Fibroblast of lung (primary cell): ENCODE measurements at regions not wholly inside any gene's neighbourhood (a gene's known extent, or its start where the extent isn't known, plus 50 kb on each side); places are given as distances from the start of the nearest gene placed in this dataset.
"Not testable (repeated sequence)": the region's sequence is repeated elsewhere in the genome, so short reads cannot be mapped to it uniquely, and the experiment has no call there.

ENCODE experiments used
- DNase-seq, 2 donors: peaks; one replicate each; pipeline versions ENCODE4 v3.0.0 to v3.0.0-alpha.2; 2010; ENCODE audit warnings: low read depth in 2 of 2
- H2AFZ ChIP-seq: 2 replicates; pipeline ENCODE4 v1.5.1; 2012; ENCODE audit warnings: low read length, control low read depth, inconsistent platforms
- H3K27ac ChIP-seq: 2 replicates; pipeline ENCODE4 v1.5.1; 2011; ENCODE audit warnings: low read length, control low read depth; ENCODE audit not compliant: insufficient read depth
- H3K27me3 ChIP-seq: 2 replicates; pipeline ENCODE4 v1.5.1; 2011; ENCODE audit warnings: mild to moderate bottlenecking, low read length; ENCODE audit not compliant: control insufficient read depth, insufficient read depth
- H3K36me3 ChIP-seq: 2 replicates; pipeline ENCODE4 v1.5.1; 2011; ENCODE audit warnings: low read length; ENCODE audit not compliant: control insufficient read depth, insufficient read depth
- H3K4me1 ChIP-seq: 2 replicates; pipeline ENCODE4 v1.5.1; 2011; ENCODE audit warnings: low read length; ENCODE audit not compliant: control insufficient read depth, insufficient read depth; ENCODE audit errors: extremely low read depth
- H3K4me2 ChIP-seq: 2 replicates; pipeline ENCODE4 v1.5.1; 2011; ENCODE audit warnings: low read length, control low read depth; ENCODE audit not compliant: insufficient read depth; ENCODE audit errors: extremely low read depth
- H3K4me3 ChIP-seq, 4 experiments: fragments of 200-600 bp in 1 of 4; sonication (generic) in 1 of 4; replicated peaks in 1 of 4; 2 replicates each; pipeline ENCODE4 v1.5.1; 2011 to 2016; ENCODE audit warnings: low read length in 4 of 4, low read depth in 3 of 4, mild to moderate bottlenecking in 3 of 4, control low read depth in 2 of 4, inconsistent platforms in 1 of 4, mixed read lengths in 1 of 4; ENCODE audit not compliant: insufficient read depth in 1 of 4; ENCODE audit errors: control extremely low read depth in 1 of 4
- H3K79me2 ChIP-seq: 2 replicates; pipeline ENCODE4 v1.5.1; 2012; ENCODE audit warnings: mild to moderate bottlenecking, low read length, inconsistent platforms; ENCODE audit not compliant: control insufficient read depth, insufficient read depth
- H3K9ac ChIP-seq: 2 replicates; pipeline ENCODE4 v1.5.1; 2011; ENCODE audit warnings: mild to moderate bottlenecking, low read length, control low read depth; ENCODE audit not compliant: insufficient read depth
- H3K9me3 ChIP-seq: 2 replicates; pipeline ENCODE4 v1.5.1; 2012; ENCODE audit warnings: low read depth, low read length; ENCODE audit not compliant: control insufficient read depth, insufficient read depth
- H4K20me1 ChIP-seq: 2 replicates; pipeline ENCODE4 v1.5.1; 2011; ENCODE audit warnings: low read length; ENCODE audit not compliant: control insufficient read depth, insufficient read depth; ENCODE audit errors: extremely low read depth
- EZH2 ChIP-seq: IDR thresholded peaks from 2 replicates; pipeline ENCODE4 v1.5.1; 2012; ENCODE audit warnings: low read length, control low read depth, mild to moderate bottlenecking; ENCODE audit errors: missing control alignments
- TF ChIP-seq, protein P1 (sequence below), 2 donors: IDR thresholded peaks in 1 of 2; conservative IDR thresholded peaks in 1 of 2; 1 replicate in 1 of 2; 2 replicates in 1 of 2; pipeline ENCODE4 v1.5.1; 2011 to 2012; ENCODE audit warnings: low read length in 2 of 2, control low read depth in 1 of 2, inconsistent platforms in 1 of 2, low read depth in 1 of 2, mild to moderate bottlenecking in 1 of 2

DNA sequence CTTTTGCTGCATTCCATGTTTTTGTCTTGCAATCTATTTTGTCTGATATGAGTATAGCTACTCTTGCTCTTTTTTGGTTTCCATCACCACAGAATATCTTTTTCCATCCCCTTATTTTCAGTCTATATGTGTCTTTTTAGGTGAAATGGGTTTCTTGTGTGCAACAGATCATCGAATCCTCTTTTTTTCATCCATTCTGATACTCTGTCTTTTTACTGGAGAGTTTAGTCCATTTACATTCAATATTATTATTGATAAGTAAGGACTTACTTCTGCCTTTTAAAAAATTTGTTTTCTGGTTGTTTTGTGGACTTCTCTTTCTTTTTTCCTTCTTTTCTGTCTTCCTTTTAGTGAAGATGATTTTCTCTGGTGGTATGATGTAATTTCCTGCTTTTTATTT, 64.6 kb upstream of the CD55 start:
- Histone ChIP-seq H3K36me3 (no peaks in the 10 kb centered on the region), H3K9ac (no peak overlapping the region), H3K9me3 (no peaks in the 10 kb centered on the region), H3K79me2 (no peaks in the 10 kb centered on the region), H3K4me1 (no peaks in the 10 kb centered on the region), H2AFZ (no peak overlapping the region), H4K20me1 (no peaks in the 10 kb centered on the region), H3K4me3 (no peak overlapping the region), H3K27me3 (no peaks in the 10 kb centered on the region), H3K27ac (no peak overlapping the region), H3K4me2 (no peak overlapping the region)
- DNase-seq = no peak
- TF ChIP-seq EZH2 = no peak
- TF ChIP-seq, protein P1, sequence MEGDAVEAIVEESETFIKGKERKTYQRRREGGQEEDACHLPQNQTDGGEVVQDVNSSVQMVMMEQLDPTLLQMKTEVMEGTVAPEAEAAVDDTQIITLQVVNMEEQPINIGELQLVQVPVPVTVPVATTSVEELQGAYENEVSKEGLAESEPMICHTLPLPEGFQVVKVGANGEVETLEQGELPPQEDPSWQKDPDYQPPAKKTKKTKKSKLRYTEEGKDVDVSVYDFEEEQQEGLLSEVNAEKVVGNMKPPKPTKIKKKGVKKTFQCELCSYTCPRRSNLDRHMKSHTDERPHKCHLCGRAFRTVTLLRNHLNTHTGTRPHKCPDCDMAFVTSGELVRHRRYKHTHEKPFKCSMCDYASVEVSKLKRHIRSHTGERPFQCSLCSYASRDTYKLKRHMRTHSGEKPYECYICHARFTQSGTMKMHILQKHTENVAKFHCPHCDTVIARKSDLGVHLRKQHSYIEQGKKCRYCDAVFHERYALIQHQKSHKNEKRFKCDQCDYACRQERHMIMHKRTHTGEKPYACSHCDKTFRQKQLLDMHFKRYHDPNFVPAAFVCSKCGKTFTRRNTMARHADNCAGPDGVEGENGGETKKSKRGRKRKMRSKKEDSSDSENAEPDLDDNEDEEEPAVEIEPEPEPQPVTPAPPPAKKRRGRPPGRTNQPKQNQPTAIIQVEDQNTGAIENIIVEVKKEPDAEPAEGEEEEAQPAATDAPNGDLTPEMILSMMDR (conservative IDR thresholded peaks at IDR 0.05 in 1 of 2, IDR thresholded peaks at IDR 0.05 in 1 of 2; ENCODE audit: low read depth in 1 of 2, low read length in 2 of 2) = no peak

DNA sequence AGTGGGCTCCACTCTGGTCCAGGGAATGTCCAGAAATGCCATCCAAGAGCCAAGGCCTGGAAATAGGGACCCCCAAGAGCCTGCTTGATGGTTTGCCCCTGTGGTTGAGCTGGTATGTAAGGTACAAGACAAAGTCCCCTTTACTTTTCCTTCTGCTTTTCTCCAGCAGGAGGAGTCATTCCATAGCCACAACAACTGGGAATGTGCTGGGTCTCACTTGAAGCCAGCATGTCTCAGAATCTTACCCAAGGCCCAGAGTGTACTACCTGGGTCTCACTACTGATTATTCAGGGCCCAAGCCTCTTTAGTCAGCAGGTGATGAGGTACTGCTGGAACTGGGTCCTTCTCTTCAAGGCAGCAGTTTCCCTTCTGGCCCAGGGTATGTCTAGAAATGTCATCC, 62.1 kb upstream of the CD55 start:
- Histone ChIP-seq H3K79me2 (no peaks in the 10 kb centered on the region), H3K9ac (no peak overlapping the region), H2AFZ (no peak overlapping the region), H3K27me3 (no peaks in the 10 kb centered on the region), H3K36me3 (no peaks in the 10 kb centered on the region), H3K4me2 (no peak overlapping the region), H3K4me3 (no peak overlapping the region), H3K4me1 (no peaks in the 10 kb centered on the region), H4K20me1 (no peaks in the 10 kb centered on the region), H3K27ac (no peak overlapping the region), H3K9me3 (no peaks in the 10 kb centered on the region)
- TF ChIP-seq EZH2 = no peak
- TF ChIP-seq, protein P1 (conservative IDR thresholded peaks at IDR 0.05 in 1 of 2, IDR thresholded peaks at IDR 0.05 in 1 of 2; ENCODE audit: low read depth in 1 of 2, low read length in 2 of 2) = peak; percentile 31 to 52
- DNase-seq = peak; percentile 10 to 17

DNA sequence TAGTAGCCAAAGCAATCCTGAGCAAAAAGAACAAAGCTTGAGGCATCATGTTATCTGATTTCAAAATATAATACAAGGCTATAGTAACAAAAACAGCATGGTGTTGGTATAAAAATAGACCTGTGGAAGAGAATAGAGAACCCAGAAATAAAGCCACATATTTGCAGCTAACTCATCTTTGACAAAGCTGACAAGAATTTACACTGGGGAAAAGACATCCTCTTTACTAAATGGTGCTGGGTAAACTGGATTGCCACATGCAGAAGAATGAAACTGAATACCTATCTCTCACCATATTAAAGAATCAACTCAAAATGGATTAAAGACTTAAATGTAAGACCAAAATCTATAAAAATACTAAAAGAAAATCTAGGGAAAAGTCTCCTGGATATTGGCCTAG, 59.5 kb upstream of the CD55 start:
- no peaks in the 10 kb centered on the region for H3K4me1 ChIP-seq
- no peak for DNase-seq
- H3K27me3 ChIP-seq = no peaks in the 10 kb centered on the region
- TF ChIP-seq, protein P1 (conservative IDR thresholded peaks at IDR 0.05 in 1 of 2, IDR thresholded peaks at IDR 0.05 in 1 of 2; ENCODE audit: low read depth in 1 of 2, low read length in 2 of 2) = no peak
- no peak for TF ChIP-seq EZH2
- no peaks in the 10 kb centered on the region for H3K36me3 ChIP-seq
- H3K27ac ChIP-seq = no peak overlapping the region
- H3K79me2 ChIP-seq = no peaks in the 10 kb centered on the region
- no peak overlapping the region for H3K4me2 ChIP-seq
- no peak overlapping the region for H3K4me3 ChIP-seq
- H4K20me1 ChIP-seq = no peaks in the 10 kb centered on the region
- H3K9ac ChIP-seq = no peak overlapping the region
- H2AFZ ChIP-seq = no peak overlapping the region
- no peaks in the 10 kb centered on the region for H3K9me3 ChIP-seq

GRCh38 chr1:207262891-207263290, 58.6 kb upstream of the CD55 start:
- not testable (repeated sequence) for H3K79me2 ChIP-seq, H3K4me2 ChIP-seq, H3K9me3 ChIP-seq, H4K20me1 ChIP-seq, H3K27me3 ChIP-seq, H2AFZ ChIP-seq, H3K4me3 ChIP-seq, H3K27ac ChIP-seq, H3K9ac ChIP-seq, H3K4me1 ChIP-seq, H3K36me3 ChIP-seq, DNase-seq
